HG03571 (cell line): ENCODE measurements at regions not wholly inside any gene's neighbourhood (a gene's known extent, or its start where the extent isn't known, plus 50 kb on each side); places are given as distances from the start of the nearest gene placed in this dataset.
"Not testable (repeated sequence)": the region's sequence is repeated elsewhere in the genome, so short reads cannot be mapped to it uniquely, and the experiment has no call there.

Source experiments
- ATAC-seq: cut with Tn5 transposase; IDR thresholded peaks from one replicate; pipeline ENCODE4 v1.9.1; 2021; ENCODE audit not compliant: unreplicated experiment

GRCh38 chr4:9604031-9604892, 160.0 kb downstream of the DEFB131A start:
- not testable (repeated sequence) for ATAC-seq

- ATAC-seq, result not testable (repeated sequence)
Observed at GRCh38 chr4:9604893-9605190, 160.6 kb downstream of the DEFB131A start.

- ATAC-seq, result no peak
Observed at GRCh38 chr4:9608300-9608699, 164.1 kb downstream of the DEFB131A start.

DNA sequence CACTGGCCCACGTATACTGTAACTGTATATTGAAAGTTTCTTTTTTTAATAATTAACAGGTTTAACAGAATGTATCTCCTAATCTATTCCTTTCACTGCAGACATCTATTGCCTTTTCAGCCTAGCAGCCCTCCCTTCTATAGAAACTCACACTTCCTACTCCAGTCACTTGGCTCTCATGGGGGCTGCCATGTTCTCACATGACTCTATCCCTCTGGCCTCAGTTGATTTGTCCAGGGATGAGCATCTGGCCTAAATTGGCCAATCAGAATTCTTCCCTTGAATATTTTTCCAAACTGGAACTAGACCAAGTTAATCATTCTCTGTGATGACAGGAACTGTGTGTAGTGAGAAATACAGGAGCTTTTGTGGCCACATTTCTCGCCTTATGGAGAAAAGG, 166.1 kb downstream of the DEFB131A start:
- ATAC-seq, result not testable (repeated sequence)

GRCh38 chr4:9611101-9611500, 166.9 kb downstream of the DEFB131A start:
- no peak for ATAC-seq

- not testable (repeated sequence) for ATAC-seq
Observed at GRCh38 chr4:9636411-9636810, 145.0 kb upstream of the DRD5 start.

GRCh38 chr4:9659678-9660077, 121.8 kb upstream of the DRD5 start:
- ATAC-seq, result not testable (repeated sequence)

GRCh38 chr4:9660955-9661354, 120.5 kb upstream of the DRD5 start:
- ATAC-seq, result not testable (repeated sequence)

DNA sequence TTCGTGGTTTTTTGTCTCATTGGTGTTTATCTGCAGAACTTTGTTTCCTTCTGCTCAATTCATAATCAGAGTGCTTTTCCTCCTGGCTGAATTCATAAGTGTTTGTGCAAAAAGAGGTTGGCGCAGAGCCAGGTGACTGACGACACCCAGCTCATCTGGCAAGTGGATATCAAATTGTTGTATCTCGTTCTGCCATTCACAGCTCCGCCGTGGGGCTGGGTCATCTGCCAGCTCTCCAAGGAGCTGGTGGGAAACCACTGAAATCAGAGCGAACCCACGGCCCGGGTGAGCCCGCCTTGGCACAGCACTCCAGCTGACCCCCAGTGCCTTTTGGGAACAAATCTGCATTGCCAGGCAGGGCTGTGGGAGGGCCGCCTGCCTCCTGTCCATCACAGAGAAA, 110.7 kb upstream of the DRD5 start:
- ATAC-seq, result not testable (repeated sequence)

DNA sequence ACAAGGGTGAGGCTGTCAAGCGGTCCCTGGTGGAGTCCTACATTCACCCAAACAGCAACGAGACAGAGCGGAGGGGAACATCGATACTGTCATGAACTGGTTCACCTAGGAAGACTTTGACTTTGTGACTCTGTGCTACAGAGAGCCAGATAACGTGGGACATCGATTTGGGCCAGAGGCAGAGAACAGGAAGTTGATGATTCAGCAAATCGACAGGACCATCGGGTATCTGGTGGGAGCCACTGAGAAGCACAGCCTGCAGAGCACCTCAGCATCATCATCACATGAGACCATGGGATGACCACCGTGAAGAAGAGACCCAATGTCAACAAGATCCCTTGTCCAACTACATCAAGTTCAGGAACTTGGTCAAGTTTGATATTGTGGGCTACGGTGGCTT, 104.1 kb upstream of the DRD5 start:
- ATAC-seq, result not testable (repeated sequence)

GRCh38 chr4:9679704-9680478, 101.5 kb upstream of the DRD5 start:
- no peak for ATAC-seq

DNA sequence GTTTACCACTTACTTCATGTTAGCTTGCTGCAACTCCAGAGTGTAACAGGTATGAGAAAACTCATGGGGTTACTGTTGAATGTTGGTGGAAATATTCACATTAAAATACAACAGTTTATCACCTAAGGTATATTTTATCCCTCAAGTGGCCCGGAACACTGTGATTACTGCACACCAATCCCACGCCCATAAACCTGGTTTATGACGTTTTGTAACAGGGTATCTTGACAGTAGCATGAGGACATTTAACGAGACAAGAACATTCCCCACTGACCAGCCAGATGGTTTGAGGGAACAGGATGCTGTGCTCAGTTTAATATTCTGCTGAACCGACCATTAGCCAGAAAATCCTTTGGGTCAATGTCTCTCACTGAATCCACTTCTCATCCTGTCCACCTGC, 98.3 kb upstream of the DRD5 start:
- ATAC-seq, result not testable (repeated sequence)

DNA sequence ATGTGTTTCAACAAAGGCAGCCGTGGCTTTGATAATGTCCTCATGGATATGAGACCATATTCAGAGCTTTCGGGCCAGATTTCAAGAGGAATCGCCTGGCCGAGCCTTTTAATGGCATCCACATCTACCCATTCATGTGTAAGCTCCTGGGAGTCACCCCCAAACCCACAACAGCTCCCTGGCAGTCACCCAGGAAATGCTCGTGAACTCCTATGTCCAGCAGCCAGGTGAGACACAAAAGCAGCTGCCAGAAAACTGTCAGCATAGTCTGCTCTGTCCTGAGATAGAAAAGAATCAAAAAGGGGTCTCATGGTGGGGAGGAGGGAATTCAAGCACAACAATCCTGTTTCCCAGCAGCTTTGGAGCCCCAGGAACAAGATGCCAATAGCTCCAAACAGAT, 96.4 kb upstream of the DRD5 start:
- not testable (repeated sequence) for ATAC-seq

GRCh38 chr4:9685692-9686091, 95.7 kb upstream of the DRD5 start:
- no peak for ATAC-seq

GRCh38 chr4:9690636-9691237, 90.7 kb upstream of the DRD5 start:
- ATAC-seq, result not testable (repeated sequence)

DNA sequence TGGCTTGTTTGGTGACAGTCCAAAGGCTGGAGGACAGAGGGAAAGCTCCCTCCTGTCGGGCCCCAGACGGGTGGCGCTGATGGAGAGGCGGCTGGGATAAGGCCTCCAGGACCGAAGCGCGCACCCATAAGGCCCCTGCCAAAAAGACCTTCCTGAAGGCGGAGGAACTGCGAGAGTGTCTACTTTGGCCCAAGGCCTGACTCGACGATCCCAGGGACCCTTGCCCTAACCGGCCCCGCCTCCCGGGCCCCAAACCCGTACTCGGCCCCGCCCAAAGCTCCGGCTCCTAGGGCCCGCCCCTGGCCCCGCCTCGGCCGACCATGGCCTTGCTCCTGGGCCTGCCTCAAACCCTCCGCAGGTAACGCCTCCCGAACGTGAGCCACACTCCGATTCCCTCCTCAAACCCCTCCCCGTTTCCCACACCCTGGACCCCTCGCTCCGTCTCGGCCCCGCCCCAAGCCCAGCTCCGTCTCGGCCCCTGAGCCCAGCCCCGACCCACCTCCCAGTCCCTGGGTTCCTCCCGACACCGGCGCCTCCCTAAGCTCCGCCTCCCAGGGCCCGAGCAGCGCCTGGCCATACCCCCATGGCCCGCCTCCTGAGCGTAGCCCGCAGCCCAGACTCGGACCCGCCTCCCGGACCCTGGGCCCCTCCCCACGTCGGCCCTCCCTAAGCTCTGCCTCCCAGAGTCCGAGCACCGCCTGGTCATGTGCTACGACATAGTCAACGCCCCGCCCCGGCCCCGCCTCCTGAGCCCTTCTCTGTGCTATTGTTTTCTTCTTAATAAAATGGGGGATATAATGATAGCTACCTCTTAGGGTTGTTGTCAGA, 90.0 kb upstream of the DRD5 start:
- peak; percentile 98 for ATAC-seq

DNA sequence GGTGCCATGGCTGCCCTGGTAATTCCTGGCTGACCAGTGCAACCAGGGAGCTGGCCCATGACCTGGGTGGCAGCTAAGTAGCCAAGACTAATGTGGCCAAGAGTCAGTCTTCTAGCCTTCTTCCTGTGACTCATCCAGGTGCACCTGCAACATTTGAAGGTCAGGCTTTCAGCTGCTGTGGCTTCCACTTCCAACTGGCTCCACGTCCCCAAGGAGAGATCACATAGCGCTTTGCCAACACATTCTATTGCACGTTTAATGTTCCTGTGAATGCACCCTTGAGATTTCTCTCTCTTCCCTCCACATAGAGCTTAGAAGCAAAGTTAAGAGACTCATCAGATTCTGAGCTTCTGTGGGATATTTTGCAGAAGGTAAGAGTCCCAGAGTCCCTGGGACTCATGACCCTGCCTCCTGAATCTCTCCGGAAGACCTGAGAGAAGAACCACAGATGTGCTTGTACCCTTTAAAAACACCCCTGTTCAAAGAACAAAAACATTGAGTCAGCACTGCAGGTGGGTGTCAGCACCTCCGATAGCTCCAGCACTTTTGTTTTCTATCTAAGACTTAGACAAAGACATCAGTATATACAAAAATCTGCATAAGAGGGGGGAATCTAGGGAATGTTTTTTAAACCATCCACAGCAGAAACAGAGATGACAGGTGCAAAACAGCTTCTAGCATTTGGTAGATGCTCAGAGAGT, 88.5 kb upstream of the DRD5 start:
- ATAC-seq, result not testable (repeated sequence)

GRCh38 chr4:9694403-9694802, 87.0 kb upstream of the DRD5 start:
- ATAC-seq, result not testable (repeated sequence)

DNA sequence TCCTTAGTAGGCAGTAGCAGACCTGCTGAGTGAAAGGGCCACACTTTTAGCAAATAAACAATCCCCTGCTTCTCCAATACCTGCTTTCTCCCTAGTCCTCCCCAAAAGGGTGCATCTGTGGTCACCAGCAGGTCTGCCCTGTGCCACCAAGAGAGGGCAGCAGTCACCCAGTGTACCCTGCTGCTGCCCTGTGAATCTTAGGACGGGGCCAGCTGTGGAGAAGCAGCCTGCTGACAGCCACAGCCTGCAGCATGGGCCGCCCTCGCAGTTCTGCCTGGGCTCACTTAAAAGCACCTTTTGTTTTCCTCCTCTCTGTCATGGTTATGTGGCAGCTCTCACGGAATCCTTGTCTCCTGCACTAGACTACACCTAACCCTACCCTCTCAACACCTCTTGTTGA, 85.4 kb upstream of the DRD5 start:
- not testable (repeated sequence) for ATAC-seq

GRCh38 chr4:9696561-9696960, 84.9 kb upstream of the DRD5 start:
- not testable (repeated sequence) for ATAC-seq
